ENCODE measurements at regions not wholly inside any gene's neighbourhood (a gene's known extent, or its start where the extent isn't known, plus 50 kb on each side); places are given as distances from the start of the nearest gene placed in this dataset.

GRCh38 chr5:141747152-141748141, 65.4 kb upstream of the ARAP3 start (continued):
- TF ChIP-seq KDM5A (IDR thresholded peaks at IDR 0.05; ENCODE audit: low read length) (no peak), PHF8 (conservative IDR thresholded peaks at IDR 0.05; ENCODE audit: low read depth, low read length) (no peak)

Data from H1 (cell line).